GM18868 (cell line): ENCODE measurements at regions not wholly inside any gene's neighbourhood (a gene's known extent, or its start where the extent isn't known, plus 50 kb on each side); places are given as distances from the start of the nearest gene placed in this dataset.
A peak's percentile ranks its signal among the peaks of the same experiment; 100 is the strongest.
"Not testable (repeated sequence)": the region's sequence is repeated elsewhere in the genome, so short reads cannot be mapped to it uniquely, and the experiment has no call there.

Experiments used
- ATAC-seq: cut with Tn5 transposase; IDR thresholded peaks from one replicate; pipeline ENCODE4 v1.9.1; 2021; ENCODE audit warnings: mild to moderate bottlenecking, moderate library complexity; ENCODE audit not compliant: unreplicated experiment

DNA sequence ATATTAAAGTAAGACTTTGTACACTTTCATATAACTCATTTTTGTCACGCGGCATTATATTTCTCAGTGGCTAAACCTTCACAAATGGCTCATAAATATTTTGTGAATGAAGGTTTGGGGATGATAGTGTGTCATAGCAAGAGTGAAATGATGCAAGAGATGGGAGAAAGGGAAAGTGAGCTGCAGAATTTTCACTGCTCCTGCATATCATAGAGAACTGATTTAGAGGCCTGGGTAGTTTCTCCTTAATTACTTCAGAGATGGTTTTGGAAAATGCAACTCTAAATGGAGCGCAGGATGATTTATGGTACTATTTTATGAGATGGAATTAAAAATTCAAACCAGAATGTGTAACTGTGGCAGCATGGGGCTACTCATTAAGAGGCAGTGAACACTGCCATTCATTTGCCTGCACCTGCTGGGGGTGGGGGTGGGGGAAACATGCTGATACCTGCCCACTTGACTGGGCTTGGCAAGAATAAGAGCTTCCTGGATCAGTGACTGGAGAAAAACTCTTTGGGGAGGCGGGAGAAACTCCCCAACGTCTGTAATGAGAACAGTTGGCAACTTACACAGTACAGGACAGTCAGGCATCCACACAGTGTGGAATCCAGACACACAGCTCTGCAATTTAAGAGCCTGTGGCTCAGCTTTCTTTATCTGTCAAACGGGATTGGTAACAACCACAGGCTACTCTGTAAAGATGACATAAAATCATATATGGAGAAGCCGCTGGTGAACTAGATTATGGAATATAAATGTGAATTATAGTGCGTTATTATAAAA, 941.9 kb downstream of the SLC4A3 start:
- ATAC-seq: no peak

DNA sequence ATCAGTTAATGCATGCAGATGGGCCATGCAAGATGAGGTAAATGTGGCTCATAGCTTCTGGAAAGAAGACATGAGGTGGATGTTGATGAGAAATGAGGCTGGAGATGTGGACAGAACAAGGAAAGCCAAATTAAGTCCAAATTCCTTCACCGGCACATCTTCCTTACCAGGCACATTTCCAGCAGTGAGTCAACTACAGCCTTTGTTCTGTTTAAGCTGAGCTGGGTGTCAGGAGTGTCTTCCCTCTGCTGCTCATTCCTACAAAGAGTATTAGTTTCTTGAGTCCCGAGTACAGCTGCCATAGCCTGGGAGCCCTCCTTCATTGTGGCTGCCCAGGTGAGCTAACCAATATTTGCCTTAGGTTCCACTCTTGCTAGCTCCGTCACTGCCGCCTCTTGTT, 945.0 kb downstream of the SLC4A3 start:
- ATAC-seq: no peak

DNA sequence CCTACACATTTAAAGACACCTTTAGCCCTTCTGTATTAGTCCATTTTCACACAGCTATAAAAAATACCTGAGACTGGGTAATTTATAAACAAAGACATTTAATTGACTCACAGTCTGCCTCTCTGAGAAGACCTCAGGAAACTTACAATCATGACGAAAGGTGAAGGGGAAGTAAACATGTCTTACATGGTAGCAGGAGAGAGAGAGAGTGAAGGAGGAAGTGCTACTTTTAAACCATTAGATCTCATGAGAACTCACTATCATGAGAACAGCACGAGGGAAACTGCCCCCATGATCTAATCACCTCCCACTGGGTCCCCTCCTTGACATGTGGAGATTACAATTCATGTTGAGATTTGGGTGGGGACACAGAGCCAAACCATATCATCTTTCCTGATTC, 946.6 kb downstream of the SLC4A3 start:
- no peak for ATAC-seq

DNA sequence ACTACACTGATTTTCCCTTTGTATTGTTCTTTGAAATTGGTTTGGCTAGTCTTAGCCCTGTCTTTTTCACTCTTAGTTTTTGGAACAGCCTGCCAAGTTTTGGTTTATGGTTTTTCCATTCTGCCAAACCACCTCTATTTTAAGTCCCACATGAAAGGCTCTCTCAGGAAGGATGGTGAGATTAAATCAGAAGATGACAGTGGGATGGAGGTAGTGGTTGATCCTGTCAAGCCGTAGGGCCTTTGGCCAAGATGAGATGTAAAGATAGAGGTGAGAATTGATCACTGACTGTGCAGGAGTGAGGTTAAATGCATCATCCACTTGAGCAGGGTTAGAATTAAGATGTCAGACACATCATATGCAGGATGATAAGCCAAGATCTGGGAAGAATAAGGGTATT, 948.5 kb downstream of the SLC4A3 start:
- ATAC-seq: no peak

DNA sequence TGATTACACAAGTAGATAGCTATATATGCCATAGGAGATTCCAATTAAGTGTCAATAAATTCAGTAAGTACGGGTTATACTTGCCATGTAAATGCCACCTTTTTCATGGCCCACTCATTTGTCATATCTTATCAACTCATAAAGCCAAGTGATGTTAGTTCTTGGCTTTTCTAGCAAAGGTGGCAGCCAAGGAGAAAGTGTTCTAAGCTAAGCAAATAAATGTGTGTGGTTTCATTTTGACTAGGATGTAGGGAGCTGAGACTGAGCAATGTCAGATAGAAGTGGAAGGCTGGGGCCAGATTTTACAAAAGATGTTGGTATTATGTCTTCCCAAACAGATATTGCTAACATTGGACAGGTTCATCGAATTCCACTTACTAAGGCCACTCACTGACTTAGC, 952.0 kb downstream of the SLC4A3 start:
- ATAC-seq: peak; percentile 77

DNA sequence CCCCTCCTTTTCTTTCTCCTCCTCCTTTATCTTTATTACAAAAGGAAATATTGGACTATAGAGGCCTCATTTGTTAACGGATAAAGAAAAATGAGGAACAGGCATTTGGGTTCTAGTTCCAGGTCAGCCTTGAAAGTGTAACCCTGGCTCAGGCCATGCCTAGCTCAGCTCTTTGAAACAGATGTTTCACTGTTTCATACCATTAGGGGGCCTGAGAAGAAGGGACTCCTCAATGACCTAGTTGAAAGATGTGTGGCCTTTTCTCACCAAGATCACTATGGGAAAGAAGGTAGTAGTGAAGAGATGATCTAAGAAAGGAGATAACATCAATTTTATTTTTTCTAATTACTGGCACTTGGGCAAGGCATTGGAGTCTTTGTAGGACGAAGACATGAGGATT, 952.7 kb downstream of the SLC4A3 start:
- no peak for ATAC-seq

DNA sequence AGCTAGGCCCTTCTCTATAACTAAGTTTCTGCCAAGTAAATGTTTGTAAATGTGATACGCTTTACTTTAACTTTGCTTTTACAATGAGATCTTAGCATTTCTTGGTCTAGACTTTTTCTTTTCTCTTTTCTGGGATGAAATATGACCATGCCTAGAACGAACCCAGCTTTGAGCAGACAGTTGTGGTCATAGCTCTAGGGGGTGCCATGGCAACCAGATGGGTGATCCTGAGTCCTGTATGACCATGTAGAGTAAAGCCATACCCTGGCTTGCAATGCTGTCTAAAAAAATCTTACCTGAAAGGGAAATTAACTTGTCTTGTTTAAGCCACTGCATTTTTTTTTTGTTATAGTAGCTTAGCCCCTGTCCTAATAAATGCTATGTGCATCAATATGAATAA, 956.3 kb downstream of the SLC4A3 start:
- no peak for ATAC-seq

DNA sequence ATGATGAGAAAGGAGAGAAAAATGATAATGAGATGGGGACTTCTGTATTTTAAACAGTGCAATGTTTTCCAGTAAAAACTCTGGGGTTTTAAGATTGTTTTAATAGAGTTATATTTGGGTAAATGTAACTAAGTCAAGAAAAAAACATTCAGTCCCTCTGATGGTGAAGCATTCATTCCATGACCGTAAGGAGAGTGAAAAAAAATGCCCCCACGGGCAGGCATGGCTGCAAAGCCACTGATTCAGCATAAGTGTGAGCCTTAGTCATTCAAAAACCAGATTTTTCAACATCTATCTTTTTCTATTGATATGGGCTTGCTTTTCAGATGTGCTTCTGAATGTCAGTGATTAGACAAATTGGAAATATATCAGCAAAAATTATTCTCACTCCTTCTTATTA, 957.8 kb downstream of the SLC4A3 start:
- ATAC-seq: no peak

DNA sequence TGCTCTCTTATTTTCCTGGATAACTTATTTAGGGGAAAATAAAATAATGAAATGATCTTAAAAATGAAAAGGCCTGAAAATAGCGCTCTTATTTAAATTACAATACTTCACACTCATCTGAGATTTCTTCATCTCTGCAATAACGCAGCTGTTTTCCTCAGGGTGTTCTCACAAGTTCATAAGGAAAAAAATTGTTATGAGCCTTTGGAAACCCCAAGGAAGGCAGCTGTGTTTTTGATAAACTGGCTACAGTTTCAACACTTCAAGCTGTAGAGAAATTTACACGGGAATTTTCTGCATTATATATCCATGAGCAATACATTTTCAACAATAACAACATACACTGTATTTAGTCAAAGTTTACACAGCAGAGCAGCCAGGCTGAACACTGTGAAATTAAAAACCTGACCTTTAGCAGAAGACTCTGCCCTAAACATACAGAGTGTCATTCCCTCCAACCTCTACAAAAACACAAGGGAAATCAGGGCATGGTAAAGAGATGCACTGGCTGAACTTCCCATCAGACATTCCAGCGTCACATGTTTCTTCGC, 959.6 kb downstream of the SLC4A3 start:
- no peak for ATAC-seq

DNA sequence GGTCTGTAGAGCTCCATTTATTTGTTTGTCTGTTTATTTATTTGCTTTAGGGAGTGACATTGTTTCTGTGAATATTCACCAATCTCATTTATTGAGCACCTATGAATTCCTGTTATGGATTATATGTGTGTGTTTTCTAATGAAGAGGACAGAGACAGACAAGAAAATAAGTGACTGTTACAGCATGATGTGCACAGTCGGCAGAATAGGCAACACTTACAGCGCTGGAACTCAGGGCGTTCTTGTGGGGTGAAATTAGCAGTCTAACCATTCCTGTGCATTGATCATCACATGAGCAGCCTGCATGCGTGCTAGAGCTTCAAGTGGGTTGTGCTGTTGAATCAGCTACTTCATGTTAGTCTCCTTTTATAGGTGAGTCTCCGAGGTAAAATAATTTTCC, 960.7 kb downstream of the SLC4A3 start:
- no peak for ATAC-seq

DNA sequence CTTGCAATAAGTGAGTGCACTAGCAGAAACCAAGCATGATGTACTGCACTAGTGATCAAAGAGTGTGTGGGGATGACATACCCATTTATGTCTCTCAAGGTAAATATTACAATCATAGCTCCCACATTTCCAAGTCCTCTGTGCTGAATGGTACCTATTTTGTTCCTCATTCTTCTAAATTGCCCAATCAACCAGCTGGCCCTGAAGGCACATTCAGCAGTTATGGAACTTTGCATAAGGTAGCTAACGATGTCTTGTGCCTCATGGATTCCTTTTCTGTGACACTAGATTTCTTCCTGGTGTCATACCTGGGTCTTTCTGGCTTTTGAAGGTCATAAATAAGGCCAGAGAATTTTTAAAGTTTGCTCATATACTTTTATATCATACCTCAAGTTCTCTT, 963.0 kb downstream of the SLC4A3 start:
- no peak for ATAC-seq

DNA sequence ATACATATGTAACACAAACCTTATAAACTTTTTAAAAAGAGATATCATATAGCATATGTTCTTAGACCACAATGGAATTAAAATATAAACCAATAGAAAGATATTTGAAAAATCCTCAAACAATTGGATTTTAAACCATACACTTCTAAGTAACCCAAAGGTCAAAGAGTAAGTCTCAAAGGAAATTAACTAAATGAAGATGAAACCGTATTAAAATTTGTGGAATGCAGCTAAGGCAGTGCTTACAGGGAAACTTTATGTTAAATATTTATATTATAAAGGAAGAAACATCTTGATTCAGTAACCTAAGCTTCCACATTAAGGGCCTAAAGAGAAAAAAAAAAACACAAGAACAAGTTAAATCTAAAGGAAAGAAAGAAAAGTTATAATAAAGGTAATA, 966.1 kb downstream of the SLC4A3 start:
- ATAC-seq: no peak

DNA sequence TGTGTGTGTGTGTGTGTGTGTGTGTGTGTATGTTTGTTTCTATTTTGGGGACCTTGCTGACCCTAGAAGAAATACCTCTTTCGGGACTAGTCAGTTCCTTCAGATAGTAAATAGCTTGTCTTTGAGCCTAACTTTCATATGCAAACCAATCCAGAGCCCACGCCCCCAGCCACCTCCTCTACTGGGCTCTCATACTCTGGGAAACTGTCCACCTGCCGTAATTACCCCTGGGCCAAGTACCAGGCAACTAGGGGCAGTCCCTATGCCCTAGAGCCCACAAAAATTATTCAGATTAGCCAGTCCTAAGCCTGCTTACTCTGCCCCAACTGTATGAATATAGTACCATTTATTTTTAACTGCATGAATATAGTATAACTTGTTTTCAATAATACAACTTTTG, 970.4 kb downstream of the EPHA4 start:
- no peak for ATAC-seq

DNA sequence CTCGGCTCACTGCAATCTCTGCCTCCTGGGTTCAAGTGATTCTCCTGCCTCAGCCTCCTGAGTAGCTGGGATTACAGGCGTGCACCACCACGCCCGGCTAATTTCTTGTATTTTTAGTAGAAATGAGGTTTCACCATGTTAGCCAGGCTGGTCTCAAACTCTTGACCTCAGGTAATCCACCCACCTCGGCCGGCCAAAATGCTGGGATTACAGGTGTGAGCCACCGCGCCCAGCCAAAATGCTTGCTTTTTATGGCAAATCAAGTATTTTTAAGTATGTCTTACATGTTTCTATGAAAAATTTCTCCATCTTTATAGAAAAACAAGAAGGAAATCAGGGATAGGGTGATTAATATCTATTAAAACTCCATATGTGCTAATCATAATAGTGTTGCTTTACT, 959.1 kb downstream of the EPHA4 start:
- ATAC-seq: not testable (repeated sequence)

DNA sequence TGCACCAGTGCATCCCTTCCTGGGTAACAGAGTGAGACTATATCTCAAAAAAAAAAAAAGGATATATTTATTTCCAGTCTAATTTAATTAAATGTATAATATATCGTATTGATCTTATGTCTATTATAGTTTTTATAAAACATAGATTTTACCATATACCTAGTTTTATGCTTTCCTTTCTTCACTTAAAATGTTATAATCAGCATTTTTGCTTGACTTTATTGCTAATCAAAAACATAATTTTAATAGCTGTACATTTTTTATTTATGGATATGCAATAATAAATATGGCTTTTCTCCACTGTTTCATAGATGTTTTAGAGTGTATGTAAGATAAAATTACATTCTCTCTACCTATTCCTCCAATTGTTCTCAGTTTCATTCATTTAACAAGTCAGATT, 958.0 kb downstream of the EPHA4 start:
- no peak for ATAC-seq

DNA sequence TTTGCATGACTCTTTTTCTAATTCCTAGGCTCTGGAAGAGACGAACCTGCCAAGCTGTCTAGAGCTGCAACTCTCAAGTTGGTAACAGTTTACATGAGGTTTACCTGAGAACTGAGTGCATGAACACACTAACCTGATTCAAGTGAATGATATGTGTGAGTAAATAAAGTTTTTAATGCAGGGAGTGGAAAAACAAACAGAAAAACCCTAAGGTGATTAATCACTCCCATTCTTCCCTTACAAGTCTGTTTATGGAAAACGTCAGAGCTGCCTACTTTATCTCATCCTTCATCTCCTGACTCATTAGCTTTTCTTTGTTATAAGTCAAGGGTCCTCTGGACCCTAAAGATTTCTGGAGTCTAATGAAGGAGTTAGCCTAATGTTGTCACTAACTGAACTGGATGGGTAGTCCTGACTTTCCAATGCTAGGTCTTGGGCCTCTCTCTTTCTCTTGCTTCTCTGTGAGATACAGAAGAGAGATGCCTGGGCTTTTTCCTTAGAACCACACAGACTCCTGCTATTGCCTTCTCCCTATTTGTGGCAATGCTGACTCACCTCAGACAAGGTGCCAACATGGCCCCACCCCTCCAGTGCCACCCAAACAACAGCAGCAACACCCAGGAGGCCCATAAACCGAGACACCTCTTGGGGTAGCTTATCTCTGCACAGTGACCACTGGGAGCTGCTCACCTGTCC, 952.4 kb downstream of the EPHA4 start:
- no peak for ATAC-seq

DNA sequence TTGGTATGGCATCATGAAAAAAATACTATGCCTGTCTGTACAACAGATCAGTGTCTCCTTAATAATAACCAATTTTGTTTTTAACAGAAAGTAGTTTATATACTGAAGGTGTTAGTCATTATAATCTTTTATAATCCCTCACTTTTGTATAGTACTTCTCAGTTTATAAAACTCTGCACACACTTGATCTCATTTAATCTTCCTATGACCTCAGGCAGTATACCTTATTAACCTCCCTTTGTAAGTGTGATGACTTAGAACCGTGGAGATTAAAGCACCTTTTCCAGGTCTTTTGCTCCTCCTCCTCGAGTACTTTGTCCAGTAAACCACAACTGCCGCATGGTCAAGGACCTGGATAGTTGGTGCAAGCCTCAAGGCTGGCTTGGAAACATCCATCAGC, 945.5 kb downstream of the EPHA4 start:
- no peak for ATAC-seq

DNA sequence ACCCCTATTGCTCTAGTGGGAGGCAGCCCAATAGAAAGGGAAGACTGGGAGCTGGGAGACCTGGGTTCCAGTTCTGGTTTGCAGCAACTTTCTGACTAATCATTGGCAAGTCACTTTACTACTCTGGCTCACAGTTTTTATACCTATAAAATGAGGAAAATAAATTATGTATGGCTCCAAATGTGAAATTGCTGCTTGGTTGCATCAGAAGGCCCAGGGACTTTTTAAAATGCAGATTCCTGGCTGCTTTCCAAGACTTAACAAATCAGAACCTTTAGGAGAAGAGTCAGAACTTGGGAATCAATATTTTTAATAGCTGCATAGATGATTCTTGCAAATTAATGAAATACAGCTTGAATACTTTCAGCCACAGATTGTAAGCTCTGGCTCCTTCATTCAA, 943.9 kb downstream of the EPHA4 start:
- ATAC-seq: no peak

DNA sequence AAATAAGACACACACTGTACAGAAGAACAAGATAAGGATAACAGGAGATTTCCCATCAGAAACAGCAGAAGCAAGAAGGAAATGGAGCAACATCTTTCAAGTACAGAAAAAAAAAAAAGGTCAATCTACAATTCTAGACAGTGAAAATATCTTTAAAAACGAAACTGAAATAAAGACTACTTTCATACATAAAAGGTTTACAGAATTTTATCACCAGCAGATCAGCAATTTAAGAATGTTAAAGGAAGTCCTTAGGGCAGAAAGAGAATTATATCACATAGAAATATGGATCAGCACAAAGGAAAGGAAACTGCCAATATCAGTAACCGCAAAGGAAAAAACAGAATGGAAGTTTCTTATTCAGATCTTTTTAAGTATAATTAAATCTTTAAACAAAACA, 931.0 kb downstream of the EPHA4 start:
- ATAC-seq: peak; percentile 56

DNA sequence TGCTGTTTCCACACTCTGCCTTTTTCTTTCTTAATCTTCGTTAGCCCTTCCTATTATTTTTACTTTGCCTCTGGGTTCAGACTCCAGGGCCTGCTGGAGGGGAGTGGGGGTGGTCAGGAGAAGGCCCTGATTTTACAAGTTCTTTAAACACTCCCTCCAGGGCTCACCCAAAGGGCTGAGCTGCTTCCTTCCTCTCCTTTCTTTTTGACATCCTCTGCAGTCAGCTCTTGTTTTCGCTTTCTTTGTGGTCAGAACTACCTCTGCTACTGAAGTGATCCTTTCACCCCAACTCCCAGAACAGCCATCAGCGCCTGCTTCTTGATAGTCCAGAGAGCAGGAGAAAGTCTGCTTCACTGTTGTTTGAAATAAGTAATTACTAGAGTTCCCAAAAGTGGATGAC, 925.7 kb downstream of the EPHA4 start:
- ATAC-seq: peak; percentile 73

DNA sequence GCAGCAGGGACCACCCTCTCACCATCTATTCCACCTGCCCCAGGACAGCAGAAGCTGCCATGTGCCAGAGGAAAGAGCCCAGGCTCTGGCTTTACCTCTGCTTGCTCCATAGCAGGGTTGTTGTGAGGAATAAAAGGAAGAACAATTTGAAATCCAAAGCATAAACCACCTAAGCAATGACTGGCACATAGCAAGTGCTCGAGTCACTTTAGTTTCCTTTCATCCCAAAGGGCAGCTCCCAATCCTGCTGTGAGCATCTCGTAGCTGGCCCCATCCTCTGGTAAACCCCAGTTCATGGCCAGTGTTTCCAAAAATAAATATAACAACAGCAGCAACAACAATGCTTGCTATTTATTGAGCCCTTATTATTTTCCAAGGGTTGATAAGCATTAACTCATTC, 923.5 kb downstream of the EPHA4 start:
- ATAC-seq: no peak

DNA sequence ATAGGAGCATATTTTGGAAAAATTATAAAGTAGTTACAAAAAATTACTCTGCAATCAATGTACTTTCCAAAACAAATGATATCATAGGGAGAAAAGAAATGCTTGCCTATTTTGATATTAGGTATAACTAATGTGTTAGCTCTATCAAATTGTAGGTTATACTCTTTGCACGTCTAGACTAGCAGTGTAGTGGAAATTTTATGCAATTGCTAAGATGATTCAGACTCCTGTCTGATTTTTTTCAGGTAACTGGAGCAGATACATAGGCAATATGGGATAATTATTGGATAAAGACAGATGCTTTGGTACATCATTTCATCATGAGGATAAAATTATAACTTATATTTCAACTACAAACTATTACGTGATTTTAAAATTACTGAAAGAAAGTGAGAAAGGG, 918.3 kb downstream of the EPHA4 start:
- no peak for ATAC-seq
